ENCODE measurements at regions not wholly inside any gene's neighbourhood (a gene's known extent, or its start where the extent isn't known, plus 50 kb on each side); places are given as distances from the start of the nearest gene placed in this dataset.
A peak's percentile ranks its signal among the peaks of the same experiment; 100 is the strongest.

- DNase-seq = no peak
- Mint-ChIP-seq H3K36me3 (ENCODE audit: insufficient read depth in 2 of 2) (peaks cover 0 to 2% of the 10 kb centered on the region in 2 donors), H3K9me3 (peaks cover 2 to 6% of the 10 kb centered on the region in 2 donors), H3K4me3 (no peak overlapping the region), H3K4me1 (ENCODE audit: low read depth) (no peaks in the 10 kb centered on the region), H3K27ac (no peak overlapping the region), H3K27me3 (ENCODE audit: low read depth) (no peaks in the 10 kb centered on the region)
- no peak for ATAC-seq (replicated peaks in 1 of 2)
These were observed 168.3 kb upstream of the JAG1 start for GRCh38 chr20:10842116-10842515.

- ATAC-seq (replicated peaks in 1 of 2) = no peak
- Mint-ChIP-seq H3K27ac (no peak overlapping the region), H3K4me3 (no peak overlapping the region), H3K27me3 (ENCODE audit: low read depth) (no peaks in the 10 kb centered on the region), H3K9me3 (peaks cover 0 to 6% of the 10 kb centered on the region in 2 donors), H3K36me3 (ENCODE audit: insufficient read depth in 2 of 2) (peaks cover 0 to 2% of the 10 kb centered on the region in 2 donors), H3K4me1 (ENCODE audit: low read depth) (no peaks in the 10 kb centered on the region)
- no peak for DNase-seq
These were observed 169.4 kb upstream of the JAG1 start for GRCh38 chr20:10843146-10843711.

GRCh38 chr20:10846766-10847165, 173.0 kb upstream of the JAG1 start:
- Mint-ChIP-seq H3K4me1 (ENCODE audit: low read depth) (no peaks in the 10 kb centered on the region), H3K4me3 (no peak overlapping the region), H3K27me3 (ENCODE audit: low read depth) (no peaks in the 10 kb centered on the region), H3K9me3 (peaks cover 0 to 1% of the 10 kb centered on the region in 2 donors), H3K27ac (no peak overlapping the region), H3K36me3 (ENCODE audit: insufficient read depth in 2 of 2) (peaks cover 0 to 2% of the 10 kb centered on the region in 2 donors)
- DNase-seq (no peak), ATAC-seq (replicated peaks in 1 of 2) (no peak)

- no peaks in the 10 kb centered on the region for H3K4me1 Mint-ChIP-seq (ENCODE audit: low read depth)
- H3K4me3 Mint-ChIP-seq = no peak overlapping the region
- DNase-seq (no peak), ATAC-seq (replicated peaks in 1 of 2) (no peak)
- H3K9me3 Mint-ChIP-seq = peaks cover 3 to 4% of the 10 kb centered on the region in 2 donors
- H3K27ac Mint-ChIP-seq = no peak overlapping the region
- H3K36me3 Mint-ChIP-seq (ENCODE audit: insufficient read depth in 2 of 2) = no peaks in the 10 kb centered on the region
- no peaks in the 10 kb centered on the region for H3K27me3 Mint-ChIP-seq (ENCODE audit: low read depth)
These were observed 175.1 kb upstream of the JAG1 start for GRCh38 chr20:10848810-10849370.

GRCh38 chr20:10853176-10853575, 179.4 kb upstream of the JAG1 start:
- no peaks in the 10 kb centered on the region for H3K36me3 Mint-ChIP-seq (ENCODE audit: insufficient read depth in 2 of 2)
- H3K4me3 Mint-ChIP-seq = no peak overlapping the region
- no peak for DNase-seq
- no peaks in the 10 kb centered on the region for H3K4me1 Mint-ChIP-seq (ENCODE audit: low read depth)
- no peak overlapping the region for H3K27ac Mint-ChIP-seq
- peaks cover 6% of the 10 kb centered on the region in 2 donors for H3K9me3 Mint-ChIP-seq
- H3K27me3 Mint-ChIP-seq (ENCODE audit: low read depth) = no peaks in the 10 kb centered on the region
- no peak for ATAC-seq (replicated peaks in 1 of 2)

GRCh38 chr20:10853731-10854130, 179.9 kb upstream of the JAG1 start:
- ATAC-seq (replicated peaks in 1 of 2) (no peak), DNase-seq (no peak)
- no peak overlapping the region for H3K4me3 Mint-ChIP-seq
- H3K9me3 Mint-ChIP-seq = peaks cover 5 to 6% of the 10 kb centered on the region in 2 donors
- H3K36me3 Mint-ChIP-seq (ENCODE audit: insufficient read depth in 2 of 2) = no peaks in the 10 kb centered on the region
- no peaks in the 10 kb centered on the region for H3K27me3 Mint-ChIP-seq (ENCODE audit: low read depth)
- H3K27ac Mint-ChIP-seq = no peak overlapping the region
- H3K4me1 Mint-ChIP-seq (ENCODE audit: low read depth) = no peaks in the 10 kb centered on the region

GRCh38 chr20:10854976-10855375, 181.2 kb upstream of the JAG1 start:
- H3K4me1 Mint-ChIP-seq (ENCODE audit: low read depth) = no peaks in the 10 kb centered on the region
- no peak for DNase-seq
- ATAC-seq (replicated peaks in 1 of 2) = no peak
- no peak overlapping the region for H3K4me3 Mint-ChIP-seq
- H3K27ac Mint-ChIP-seq = no peak overlapping the region
- H3K9me3 Mint-ChIP-seq = peaks cover 5 to 11% of the 10 kb centered on the region in 2 donors
- no peaks in the 10 kb centered on the region for H3K36me3 Mint-ChIP-seq (ENCODE audit: insufficient read depth in 2 of 2)
- H3K27me3 Mint-ChIP-seq (ENCODE audit: low read depth) = no peaks in the 10 kb centered on the region

GRCh38 chr20:10855778-10856177, 182.0 kb upstream of the JAG1 start:
- Mint-ChIP-seq H3K27ac (no peak overlapping the region), H3K4me1 (ENCODE audit: low read depth) (no peaks in the 10 kb centered on the region), H3K9me3 (peaks cover 5 to 14% of the 10 kb centered on the region in 2 donors), H3K36me3 (ENCODE audit: insufficient read depth in 2 of 2) (no peaks in the 10 kb centered on the region), H3K4me3 (no peak overlapping the region), H3K27me3 (ENCODE audit: low read depth) (no peaks in the 10 kb centered on the region)
- DNase-seq (no peak), ATAC-seq (replicated peaks in 1 of 2) (no peak)

GRCh38 chr20:10856237-10857015, 182.6 kb upstream of the JAG1 start:
- ATAC-seq (replicated peaks in 1 of 2) (no peak), DNase-seq (no peak)
- H3K4me1 Mint-ChIP-seq (ENCODE audit: low read depth) = no peaks in the 10 kb centered on the region
- H3K27me3 Mint-ChIP-seq (ENCODE audit: low read depth) = no peaks in the 10 kb centered on the region
- no peak overlapping the region for H3K4me3 Mint-ChIP-seq
- H3K36me3 Mint-ChIP-seq (ENCODE audit: insufficient read depth in 2 of 2) = no peaks in the 10 kb centered on the region
- H3K27ac Mint-ChIP-seq = no peak overlapping the region
- peaks cover 5 to 14% of the 10 kb centered on the region in 2 donors for H3K9me3 Mint-ChIP-seq

GRCh38 chr20:10857352-10858070, 183.7 kb upstream of the JAG1 start:
- no peak for ATAC-seq (replicated peaks in 1 of 2)
- no peak for DNase-seq
- no peak overlapping the region for H3K4me3 Mint-ChIP-seq
- no peaks in the 10 kb centered on the region for H3K36me3 Mint-ChIP-seq (ENCODE audit: insufficient read depth in 2 of 2)
- H3K27me3 Mint-ChIP-seq (ENCODE audit: low read depth) = no peaks in the 10 kb centered on the region
- H3K9me3 Mint-ChIP-seq = peaks cover 3 to 14% of the 10 kb centered on the region in 2 donors
- H3K27ac Mint-ChIP-seq = no peak overlapping the region
- H3K4me1 Mint-ChIP-seq (ENCODE audit: low read depth) = no peaks in the 10 kb centered on the region

- H3K27ac Mint-ChIP-seq = no peak overlapping the region
- H3K9me3 Mint-ChIP-seq = peaks cover 0 to 8% of the 10 kb centered on the region in 2 donors
- H3K36me3 Mint-ChIP-seq (ENCODE audit: insufficient read depth in 2 of 2) = no peaks in the 10 kb centered on the region
- H3K27me3 Mint-ChIP-seq (ENCODE audit: low read depth) = no peaks in the 10 kb centered on the region
- no peak overlapping the region for H3K4me3 Mint-ChIP-seq
- peak in 1 of 2 donors; percentile 21 for ATAC-seq (replicated peaks in 1 of 2)
- DNase-seq = no peak
- no peaks in the 10 kb centered on the region for H3K4me1 Mint-ChIP-seq (ENCODE audit: low read depth)
These were observed 187.3 kb upstream of the JAG1 start for GRCh38 chr20:10861090-10861489.

- H3K9me3 Mint-ChIP-seq = peaks cover 0 to 8% of the 10 kb centered on the region in 2 donors
- no peaks in the 10 kb centered on the region for H3K27me3 Mint-ChIP-seq (ENCODE audit: low read depth)
- ATAC-seq (replicated peaks in 1 of 2) (no peak), DNase-seq (no peak)
- H3K36me3 Mint-ChIP-seq (ENCODE audit: insufficient read depth in 2 of 2) = no peaks in the 10 kb centered on the region
- H3K4me1 Mint-ChIP-seq (ENCODE audit: low read depth) = no peaks in the 10 kb centered on the region
- no peak overlapping the region for H3K4me3 Mint-ChIP-seq
- no peak overlapping the region for H3K27ac Mint-ChIP-seq
These were observed 187.8 kb upstream of the JAG1 start for GRCh38 chr20:10861619-10862018.

Data from activated T-cell treated with anti-CD3 and anti-CD28 coated beads, Interleukin-2, amount 50 U/mL, for 72 hours (primary cell).